ENCODE measurements at regions not wholly inside any gene's neighbourhood (a gene's known extent, or its start where the extent isn't known, plus 50 kb on each side); places are given as distances from the start of the nearest gene placed in this dataset.

DNA sequence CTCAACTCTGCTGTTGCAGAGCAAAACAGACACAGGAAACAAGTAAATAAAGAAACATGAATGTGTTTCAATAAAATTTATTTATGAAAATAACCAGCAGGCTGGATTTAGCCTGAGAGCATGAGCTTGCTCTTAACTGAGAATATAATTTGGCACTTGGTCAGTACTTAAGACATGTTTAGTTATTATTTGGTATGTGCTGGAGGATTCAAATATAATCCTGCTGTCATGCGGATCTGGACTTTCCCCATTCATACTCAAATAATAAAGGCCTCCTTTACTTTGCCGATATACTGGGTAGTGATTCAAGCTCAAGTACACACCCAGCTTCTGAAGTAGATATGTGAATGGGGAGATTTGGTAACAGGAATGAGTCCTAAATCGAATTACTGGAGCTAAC is 465.5 kb upstream of the HS3ST1 start:
- H3K27me3 ChIP-seq (ENCODE audit: control insufficient read depth, insufficient read depth, low read length), result no peaks in the 10 kb centered on the region
- FAIRE-seq (no peak), DNase-seq (ENCODE audit: low read depth) (no peak)
- H3K4me3 ChIP-seq (ENCODE audit: low read depth, low read length), result no peak overlapping the region
- TF ChIP-seq CTCF (IDR thresholded peaks at IDR 0.05; ENCODE audit: insufficient read depth, low read length, severe bottlenecking), result no peak
- H3K36me3 ChIP-seq (ENCODE audit: control insufficient read depth, insufficient read depth, low read length), result no peaks in the 10 kb centered on the region

- TF ChIP-seq CTCF (IDR thresholded peaks at IDR 0.05; ENCODE audit: insufficient read depth, low read length, severe bottlenecking), result no peak
- no peak for FAIRE-seq
- Histone ChIP-seq H3K4me3 (ENCODE audit: low read depth, low read length) (no peak overlapping the region), H3K36me3 (ENCODE audit: control insufficient read depth, insufficient read depth, low read length) (no peaks in the 10 kb centered on the region), H3K27me3 (ENCODE audit: control insufficient read depth, insufficient read depth, low read length) (no peaks in the 10 kb centered on the region)
- DNase-seq (ENCODE audit: low read depth), result no peak
Measured at GRCh38 chr4:11889099-11889498, 460.4 kb upstream of the HS3ST1 start.

- H3K27me3 ChIP-seq (ENCODE audit: control insufficient read depth, insufficient read depth, low read length), result no peaks in the 10 kb centered on the region
- FAIRE-seq (no peak), DNase-seq (ENCODE audit: low read depth) (no peak)
- TF ChIP-seq CTCF (IDR thresholded peaks at IDR 0.05; ENCODE audit: insufficient read depth, low read length, severe bottlenecking), result no peak
- H3K4me3 ChIP-seq (ENCODE audit: low read depth, low read length), result no peak overlapping the region
- H3K36me3 ChIP-seq (ENCODE audit: control insufficient read depth, insufficient read depth, low read length), result no peaks in the 10 kb centered on the region
Measured at GRCh38 chr4:11881947-11882346, 453.3 kb upstream of the HS3ST1 start.

DNA sequence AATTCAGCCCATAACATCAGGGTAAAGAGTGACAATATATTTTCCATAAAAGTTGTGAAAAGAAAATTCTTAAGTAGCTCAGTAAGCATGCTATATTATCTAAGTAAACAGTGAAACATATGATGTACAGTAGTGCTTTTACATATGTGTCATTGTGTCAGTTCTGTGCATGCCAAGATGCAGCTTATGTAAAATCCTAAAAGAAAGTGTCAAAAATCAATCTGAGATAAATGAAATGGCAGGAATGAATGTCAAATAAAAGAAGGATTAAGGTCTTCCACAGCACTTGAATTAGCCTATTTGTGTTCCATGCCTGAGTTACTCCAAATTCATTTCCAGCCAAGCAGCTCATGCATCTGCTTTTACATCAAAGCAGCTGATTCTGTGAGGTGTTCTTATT is 452.7 kb upstream of the HS3ST1 start:
- DNase-seq (ENCODE audit: low read depth), result no peak
- TF ChIP-seq CTCF (IDR thresholded peaks at IDR 0.05; ENCODE audit: insufficient read depth, low read length, severe bottlenecking), result no peak
- Histone ChIP-seq H3K27me3 (ENCODE audit: control insufficient read depth, insufficient read depth, low read length) (no peaks in the 10 kb centered on the region), H3K36me3 (ENCODE audit: control insufficient read depth, insufficient read depth, low read length) (no peaks in the 10 kb centered on the region), H3K4me3 (ENCODE audit: low read depth, low read length) (no peak overlapping the region)
- FAIRE-seq, result no peak

DNA sequence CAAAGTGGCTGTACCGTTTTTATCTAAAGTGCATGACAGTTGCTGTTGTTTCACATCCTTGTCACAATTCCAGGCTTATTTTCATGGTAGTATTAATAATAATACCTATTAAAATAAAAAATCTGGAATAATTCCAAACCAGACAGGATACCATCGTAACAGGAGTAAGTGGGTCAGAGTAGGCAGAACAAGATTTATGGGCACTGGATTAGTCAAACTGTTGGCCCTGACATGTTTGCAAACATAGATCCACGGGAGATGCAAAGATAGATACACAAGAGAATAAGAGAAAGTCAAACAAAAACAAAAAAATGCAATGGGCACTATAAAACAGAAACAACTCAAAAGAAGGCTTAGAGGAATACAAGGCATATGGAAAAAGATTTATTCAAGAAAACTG is 449.5 kb upstream of the HS3ST1 start:
- Histone ChIP-seq H3K27me3 (ENCODE audit: control insufficient read depth, insufficient read depth, low read length) (no peaks in the 10 kb centered on the region), H3K36me3 (ENCODE audit: control insufficient read depth, insufficient read depth, low read length) (no peaks in the 10 kb centered on the region), H3K4me3 (ENCODE audit: low read depth, low read length) (no peak overlapping the region)
- TF ChIP-seq CTCF (IDR thresholded peaks at IDR 0.05; ENCODE audit: insufficient read depth, low read length, severe bottlenecking), result no peak
- DNase-seq (ENCODE audit: low read depth) (no peak), FAIRE-seq (no peak)

GRCh38 chr4:11876104-11876503 is 447.4 kb upstream of the HS3ST1 start:
- DNase-seq (ENCODE audit: low read depth), result no peak
- Histone ChIP-seq H3K36me3 (ENCODE audit: control insufficient read depth, insufficient read depth, low read length) (no peaks in the 10 kb centered on the region), H3K4me3 (ENCODE audit: low read depth, low read length) (no peak overlapping the region), H3K27me3 (ENCODE audit: control insufficient read depth, insufficient read depth, low read length) (no peaks in the 10 kb centered on the region)
- no peak for FAIRE-seq
- TF ChIP-seq CTCF (IDR thresholded peaks at IDR 0.05; ENCODE audit: insufficient read depth, low read length, severe bottlenecking), result no peak

Data from bronchial epithelial cell (primary cell).